Lung (tissue), 11 donors: ENCODE measurements at regions not wholly inside any gene's neighbourhood (a gene's known extent, or its start where the extent isn't known, plus 50 kb on each side); places are given as distances from the start of the nearest gene placed in this dataset.
"Not testable (repeated sequence)": the region's sequence is repeated elsewhere in the genome, so short reads cannot be mapped to it uniquely, and the experiment has no call there.

Experiments
- ATAC-seq: fragments of 200-7000 bp; cut with Tn5 transposase; one replicate; pipeline ENCODE4 v1.9.1; 2020; ENCODE audit warnings: moderate number of reproducible peaks; ENCODE audit not compliant: insufficient read depth, low FRiP score
- DNase-seq, 3 donors: peaks; one replicate each; pipeline ENCODE4 v3.0.0-alpha.2; 2013 to 2017
- H3K27ac ChIP-seq, 2 donors: one replicate each; pipeline ENCODE4 v1.5.1; 2013; ENCODE audit warnings: mild to moderate bottlenecking in 2 of 2, moderate library complexity in 2 of 2, control low read depth in 1 of 2, inconsistent platforms in 1 of 2, low read depth in 1 of 2, low read length in 1 of 2
- H3K27me3 ChIP-seq, 3 donors: one replicate each; pipeline ENCODE4 v1.5.1; 2013; ENCODE audit warnings: low read length in 2 of 3; ENCODE audit not compliant: control insufficient read depth in 3 of 3, insufficient read depth in 3 of 3
- H3K36me3 ChIP-seq, 4 donors: one replicate each; pipeline ENCODE4 v1.5.1; 2013; ENCODE audit warnings: low read length in 4 of 4, mild to moderate bottlenecking in 1 of 4, moderate library complexity in 1 of 4; ENCODE audit not compliant: control insufficient read depth in 4 of 4, insufficient read depth in 4 of 4
- H3K4me1 ChIP-seq, 5 donors: one replicate each; pipeline ENCODE4 v1.5.1; 2013; ENCODE audit warnings: low read length in 5 of 5, mild to moderate bottlenecking in 2 of 5, moderate library complexity in 1 of 5; ENCODE audit not compliant: control insufficient read depth in 5 of 5, insufficient read depth in 5 of 5
- H3K4me3 ChIP-seq: one replicate; pipeline ENCODE4 v1.5.1; 2013; ENCODE audit warnings: mild to moderate bottlenecking, control low read depth, moderate library complexity
- H3K9ac ChIP-seq, 2 donors: one replicate each; pipeline ENCODE4 v1.5.1; 2013; ENCODE audit warnings: low read length in 2 of 2, control low read depth in 1 of 2; ENCODE audit not compliant: insufficient read depth in 1 of 2
- H3K9me3 ChIP-seq, 4 donors: one replicate each; pipeline ENCODE4 v1.5.1; 2013; ENCODE audit warnings: low read length in 3 of 4, mild to moderate bottlenecking in 1 of 4, moderate library complexity in 1 of 4; ENCODE audit not compliant: control insufficient read depth in 4 of 4, insufficient read depth in 3 of 4
- CTCF ChIP-seq: IDR thresholded peaks from 2 replicates; pipeline ENCODE4 v1.5.1; 2012; ENCODE audit warnings: mild to moderate bottlenecking; ENCODE audit errors: control extremely low read depth, extremely low read depth
- WGBS, 2 donors: extraction: QIAGEN DNeasy Blood & Tissue Kit; methylation state at CpG; one replicate each; pipeline ENCODE4 v1.1.7; 2013; 5-methylcytosine and 5-hydroxymethylcytosine counted together
- donor health status: control.
- donor health status: control.
- donor health status: Bipolar disorder and iron deficiency.
- donor health status: healthy.
- donor health status: DM: yes; HTN: yes; CAD: no.

GRCh38 chr12:47438175-47438574 lies 267.7 kb downstream of the RPAP3 start:
- 0 to 100% methylated on average over 1 of the region's 1 CpG for WGBS, 2 donors
- H3K36me3 ChIP-seq = no peaks in the 10 kb centered on the region
- ATAC-seq = no peak
- H3K9me3 ChIP-seq = peaks cover 0 to 6% (median 0%) of the 10 kb centered on the region in 4 donors
- TF ChIP-seq CTCF = no peak
- DNase-seq = no peak
- H3K27me3 ChIP-seq = no peaks in the 10 kb centered on the region
- no peak overlapping the region for H3K27ac ChIP-seq
- no peak overlapping the region for H3K9ac ChIP-seq
- no peak overlapping the region for H3K4me3 ChIP-seq
- no peaks in the 10 kb centered on the region for H3K4me1 ChIP-seq

GRCh38 chr12:47437570-47437969 lies 268.3 kb downstream of the RPAP3 start:
- TF ChIP-seq CTCF = no peak
- no peaks in the 10 kb centered on the region for H3K27me3 ChIP-seq
- H3K36me3 ChIP-seq = no peaks in the 10 kb centered on the region
- no peak overlapping the region for H3K9ac ChIP-seq
- no peaks in the 10 kb centered on the region for H3K4me1 ChIP-seq
- H3K4me3 ChIP-seq = no peak overlapping the region
- no peak overlapping the region for H3K27ac ChIP-seq
- ATAC-seq (no peak), DNase-seq (no peak)
- peaks cover 0 to 6% (median 0%) of the 10 kb centered on the region in 4 donors for H3K9me3 ChIP-seq

- H3K9ac ChIP-seq = no peak overlapping the region
- no peak overlapping the region for H3K4me3 ChIP-seq
- H3K4me1 ChIP-seq = no peaks in the 10 kb centered on the region
- ATAC-seq (no peak), DNase-seq (no peak)
- H3K27ac ChIP-seq = no peak overlapping the region
- no peak for TF ChIP-seq CTCF
- H3K36me3 ChIP-seq = no peaks in the 10 kb centered on the region
- no peaks in the 10 kb centered on the region for H3K27me3 ChIP-seq
- H3K9me3 ChIP-seq = peaks cover 0 to 6% (median 0%) of the 10 kb centered on the region in 4 donors
Measured at GRCh38 chr12:47433876-47434275, 272.0 kb downstream of the RPAP3 start.

- not testable (repeated sequence) for H3K4me3 ChIP-seq, H3K9ac ChIP-seq, ATAC-seq, H3K27me3 ChIP-seq, H3K36me3 ChIP-seq, H3K9me3 ChIP-seq, H3K4me1 ChIP-seq, DNase-seq, H3K27ac ChIP-seq
- WGBS, 2 donors = 89 to 94% methylated on average over 21 of the region's 21 CpGs
Measured at GRCh38 chr12:47426678-47427309, 279.0 kb downstream of the RPAP3 start.
